Keratinocyte (primary cell): ENCODE measurements at regions not wholly inside any gene's neighbourhood (a gene's known extent, or its start where the extent isn't known, plus 50 kb on each side); places are given as distances from the start of the nearest gene placed in this dataset.

Experiments
- DNase-seq: peaks from one replicate; pipeline ENCODE4 v3.0.0-alpha.2; 2011; ENCODE audit warnings: low read depth, missing footprints, low spot score
- FAIRE-seq: peaks from 2 replicates; lab custom pipeline; 2011; peaks lifted over from hg19 to GRCh38; lab: Jason Lieb, UNC
- H2AFZ ChIP-seq: 2 replicates; pipeline ENCODE4 v1.6.0; 2012; ENCODE audit warnings: low read length, control low read depth, inconsistent platforms; ENCODE audit not compliant: control insufficient read depth
- H3K27ac ChIP-seq: 2 replicates; pipeline ENCODE4 v1.5.1; 2011; ENCODE audit warnings: low read length; ENCODE audit not compliant: control insufficient read depth, insufficient read depth
- H3K27me3 ChIP-seq: 3 replicates; pipeline ENCODE4 v1.6.0; 2011; ENCODE audit warnings: low read length; ENCODE audit not compliant: control insufficient read depth, insufficient read depth; ENCODE audit errors: extremely low read depth
- H3K36me3 ChIP-seq, 2 experiments: 2 replicates in 1 of 2; 3 replicates in 1 of 2; pipeline ENCODE4 v1.5.1; 2011; ENCODE audit warnings: low read length in 2 of 2, mild to moderate bottlenecking in 1 of 2; ENCODE audit not compliant: control insufficient read depth in 2 of 2, insufficient read depth in 2 of 2; ENCODE audit errors: extremely low read depth in 1 of 2
- H3K4me1 ChIP-seq: 3 replicates; pipeline ENCODE4 v1.5.1; 2011; ENCODE audit warnings: low read length; ENCODE audit not compliant: control insufficient read depth, insufficient read depth; ENCODE audit errors: extremely low read depth
- H3K4me2 ChIP-seq: 3 replicates; pipeline ENCODE4 v1.6.0; 2011; ENCODE audit warnings: low read depth, low read length; ENCODE audit not compliant: control insufficient read depth, insufficient read depth; ENCODE audit errors: extremely low read depth
- H3K4me3 ChIP-seq, 3 experiments: fragments of 200-600 bp in 1 of 3; sonication (generic) in 1 of 3; 2 replicates in 2 of 3; 3 replicates in 1 of 3; pipeline ENCODE4 v1.5.1; 2011 to 2016; ENCODE audit warnings: low read length in 3 of 3, mild to moderate bottlenecking in 3 of 3, control low read depth in 2 of 3, inconsistent platforms in 1 of 3, low read depth in 1 of 3, mixed read lengths in 1 of 3, mixed run types in 1 of 3, moderate library complexity in 1 of 3; ENCODE audit not compliant: control insufficient read depth in 2 of 3, insufficient read depth in 2 of 3; ENCODE audit errors: extremely low read depth in 1 of 3
- H3K79me2 ChIP-seq: 2 replicates; pipeline ENCODE4 v1.6.0; 2012; ENCODE audit warnings: low read length; ENCODE audit not compliant: control insufficient read depth, insufficient read depth
- H3K9ac ChIP-seq: 3 replicates; pipeline ENCODE4 v1.6.0; 2011; ENCODE audit warnings: low read length; ENCODE audit not compliant: control insufficient read depth, insufficient read depth; ENCODE audit errors: extremely low read depth
- H3K9me1 ChIP-seq: 3 replicates; pipeline ENCODE4 v1.6.0; 2011; ENCODE audit warnings: low read length; ENCODE audit not compliant: control insufficient read depth, insufficient read depth; ENCODE audit errors: extremely low read depth
- H3K9me3 ChIP-seq: 2 replicates; pipeline ENCODE4 v1.5.1; 2012; ENCODE audit warnings: low read depth, low read length; ENCODE audit not compliant: control insufficient read depth
- H4K20me1 ChIP-seq: 3 replicates; pipeline ENCODE4 v1.6.0; 2011; ENCODE audit warnings: low read length; ENCODE audit not compliant: control insufficient read depth, insufficient read depth; ENCODE audit errors: extremely low read depth
- CTCF ChIP-seq, 3 experiments: IDR thresholded peaks in 1 of 3; conservative IDR thresholded peaks in 1 of 3; optimal IDR thresholded peaks in 1 of 3; 2 replicates in 2 of 3; 3 replicates in 1 of 3; pipeline versions ENCODE3 to v1.5.1; 2011; ENCODE audit warnings: low read length in 3 of 3, mild to moderate bottlenecking in 3 of 3, moderate library complexity in 2 of 3, control low read depth in 1 of 3, inconsistent platforms in 1 of 3; ENCODE audit not compliant: insufficient read depth in 2 of 3; ENCODE audit errors: extremely low read depth in 1 of 3
- EZH2 ChIP-seq: IDR thresholded peaks from one replicate; pipeline ENCODE4 v1.6.1; 2012; ENCODE audit warnings: inconsistent platforms, mild to moderate bottlenecking, low read length, moderate library complexity
- dilution Hi-C: fragments of 300-500 bp; cut with MboI; formaldehyde crosslinking; loops from one replicate; pipeline ENCODE4 v1.7.0; 2020; ENCODE audit warnings: low sequenced_read_pairs; ENCODE audit not compliant: extremely low pct_ligation_motif_present

- Histone ChIP-seq H3K9me3 (no peaks in the 10 kb centered on the region), H3K79me2 (no peaks in the 10 kb centered on the region), H4K20me1 (no peaks in the 10 kb centered on the region), H3K4me3 (no peak overlapping the region), H3K9ac (no peak overlapping the region), H3K4me2 (no peak overlapping the region), H3K27me3 (no peaks in the 10 kb centered on the region), H3K9me1 (no peaks in the 10 kb centered on the region), H3K27ac (no peak overlapping the region), H2AFZ (no peak overlapping the region), H3K36me3 (no peaks in the 10 kb centered on the region), H3K4me1 (no peaks in the 10 kb centered on the region)
- DNase-seq (no peak), FAIRE-seq (no peak)
- dilution Hi-C loops: no loop called here
- TF ChIP-seq EZH2: no peak
- no peak for TF ChIP-seq CTCF (optimal IDR thresholded peaks at IDR 0.05 in 1 of 3, IDR thresholded peaks at IDR 0.05 in 1 of 3, conservative IDR thresholded peaks at IDR 0.05 in 1 of 3; ENCODE audit: extremely low read depth in 1 of 3, insufficient read depth in 2 of 3, low read length in 3 of 3)
Observed at GRCh38 chrX:23612846-23613245, 54.4 kb upstream of the PRDX4 start.

GRCh38 chrX:23616361-23616760, 50.9 kb upstream of the PRDX4 start:
- no peaks in the 10 kb centered on the region for H3K9me3 ChIP-seq
- TF ChIP-seq CTCF (optimal IDR thresholded peaks at IDR 0.05 in 1 of 3, IDR thresholded peaks at IDR 0.05 in 1 of 3, conservative IDR thresholded peaks at IDR 0.05 in 1 of 3; ENCODE audit: extremely low read depth in 1 of 3, insufficient read depth in 2 of 3, low read length in 3 of 3) (peak in 2 of 3 experiments; percentile 37 to 66), EZH2 (no peak)
- H2AFZ ChIP-seq: no peak overlapping the region
- no peaks in the 10 kb centered on the region for H3K79me2 ChIP-seq
- H3K4me2 ChIP-seq: no peak overlapping the region
- H3K9me1 ChIP-seq: no peaks in the 10 kb centered on the region
- H3K27ac ChIP-seq: no peak overlapping the region
- no peaks in the 10 kb centered on the region for H4K20me1 ChIP-seq
- FAIRE-seq (no peak), DNase-seq (no peak)
- H3K9ac ChIP-seq: no peak overlapping the region
- no peaks in the 10 kb centered on the region for H3K36me3 ChIP-seq
- dilution Hi-C loops: no loop called here
- no peaks in the 10 kb centered on the region for H3K27me3 ChIP-seq
- H3K4me3 ChIP-seq: no peak overlapping the region
- H3K4me1 ChIP-seq: no peaks in the 10 kb centered on the region
